Neural progenitor cell (in vitro differentiated cells): ENCODE measurements at regions not wholly inside any gene's neighbourhood (a gene's known extent, or its start where the extent isn't known, plus 50 kb on each side); places are given as distances from the start of the nearest gene placed in this dataset.

Source experiments
- CTCF ChIP-seq: fragments of 200-600 bp; sonication (generic); IDR thresholded peaks from 2 replicates; pipeline ENCODE4 v1.5.1; 2017; ENCODE audit warnings: antibody characterized with exemption, mild to moderate bottlenecking
- EZH2 ChIP-seq: fragments of 200-600 bp; sonication (generic); IDR thresholded peaks from 2 replicates; pipeline ENCODE4 v1.6.1; 2017; ENCODE audit warnings: antibody characterized with exemption, mild to moderate bottlenecking, moderate library complexity

GRCh38 chr13:36549755-36550154, 117.5 kb downstream of the CCNA1 start:
- TF ChIP-seq CTCF = no peak
- no peak for TF ChIP-seq EZH2
